HEK293 (cell line): ENCODE measurements at regions not wholly inside any gene's neighbourhood (a gene's known extent, or its start where the extent isn't known, plus 50 kb on each side); places are given as distances from the start of the nearest gene placed in this dataset.

Experiments used
- CTCF ChIA-PET: fragments of 350-600 bp; formaldehyde crosslinking; extraction: SDS; loops from one replicate; lab custom pipeline; 2021; ENCODE audit warnings: antibody characterized with exemption; lab: Yijun Ruan, JAX
- POLR2A ChIA-PET: fragments of 300-600 bp; formaldehyde crosslinking; extraction: SDS; loops from one replicate; lab custom pipeline; 2020; ENCODE audit warnings: antibody characterized with exemption, inconsistent platforms; lab: Yijun Ruan, JAX
- H3K27ac ChIP-seq: fragments of 200-500 bp; sonication (Bioruptor generic); 2 replicates; pipeline ENCODE4 v1.5.1; 2014; ENCODE audit warnings: low read depth, low read length, control low read depth, inconsistent platforms; ENCODE audit errors: extremely low read depth
- H3K36me3 ChIP-seq, 2 experiments: fragments of 200-500 bp in 1 of 2; sonication (Bioruptor generic) in 1 of 2; 1 replicate in 1 of 2; 2 replicates in 1 of 2; pipeline ENCODE4 v1.5.1; 2014 to 2017; ENCODE audit warnings: inconsistent platforms in 2 of 2, low read length in 2 of 2; ENCODE audit not compliant: control insufficient read depth in 2 of 2, insufficient read depth in 1 of 2
- H3K4me1 ChIP-seq: fragments of 200-500 bp; sonication (Bioruptor generic); 2 replicates; pipeline ENCODE4 v1.5.1; 2014; ENCODE audit warnings: mild to moderate bottlenecking, low read length, inconsistent platforms; ENCODE audit not compliant: control insufficient read depth, insufficient read depth
- H3K4me3 ChIP-seq: 2 replicates; pipeline ENCODE4 v1.5.1; 2011; ENCODE audit warnings: low read depth, mild to moderate bottlenecking, control low read depth, low read length, moderate library complexity
- H3K9me3 ChIP-seq: fragments of 200-500 bp; sonication (Bioruptor generic); 2 replicates; pipeline ENCODE4 v1.5.1; 2014; ENCODE audit warnings: low read depth, low read length, inconsistent platforms; ENCODE audit not compliant: control insufficient read depth, insufficient read depth
- KLF10 ChIP-seq: fragments of 450-650 bp; IDR thresholded peaks from 2 replicates; pipeline ENCODE4 v1.5.1; 2018; ENCODE audit warnings: missing biosample characterization, mild to moderate bottlenecking, missing genetic modification characterization
- KLF9 ChIP-seq: fragments of 450-650 bp; formaldehyde crosslinking; IDR thresholded peaks from 2 replicates; pipeline ENCODE4 v1.5.1; 2016; ENCODE audit warnings: missing biosample characterization, missing genetic modification characterization, low read depth
- MEIS1 ChIP-seq: sonication (generic); formaldehyde crosslinking; IDR thresholded peaks from 2 replicates; pipeline ENCODE4 v1.8.1; 2022; ENCODE audit warnings: missing genetic modification reagents, mild to moderate bottlenecking, borderline replicate concordance
- ZNF121 ChIP-seq: fragments of 450-650 bp; formaldehyde crosslinking; IDR thresholded peaks from 2 replicates; pipeline ENCODE4 v1.5.1; 2016; ENCODE audit warnings: missing biosample characterization, missing genetic modification characterization
- ZNF140 ChIP-seq: fragments of 450-650 bp; formaldehyde crosslinking; IDR thresholded peaks from 2 replicates; pipeline ENCODE4 v1.5.1; 2016; ENCODE audit warnings: missing biosample characterization, missing genetic modification characterization
- ZNF202 ChIP-seq: fragments of 450-650 bp; formaldehyde crosslinking; IDR thresholded peaks from 2 replicates; pipeline ENCODE4 v1.5.1; 2016; ENCODE audit warnings: missing biosample characterization, missing genetic modification characterization, borderline replicate concordance
- ZNF23 ChIP-seq: fragments of 450-650 bp; formaldehyde crosslinking; IDR thresholded peaks from 2 replicates; pipeline ENCODE4 v1.5.1; 2016; ENCODE audit warnings: missing biosample characterization, missing genetic modification characterization, borderline replicate concordance
- ZNF37A ChIP-seq: fragments of 450-650 bp; IDR thresholded peaks from 2 replicates; pipeline ENCODE4 v1.5.1; 2018; ENCODE audit warnings: missing biosample characterization, missing genetic modification characterization
- ZNF561 ChIP-seq: fragments of 450-650 bp; IDR thresholded peaks from 2 replicates; pipeline ENCODE4 v1.5.1; 2018; ENCODE audit warnings: missing biosample characterization, missing genetic modification characterization, borderline replicate concordance
- ZNF701 ChIP-seq: fragments of 450-650 bp; formaldehyde crosslinking; IDR thresholded peaks from 2 replicates; pipeline ENCODE4 v1.5.1; 2016; ENCODE audit warnings: missing biosample characterization, missing genetic modification characterization
- ZNF747 ChIP-seq: fragments of 450-650 bp; formaldehyde crosslinking; IDR thresholded peaks from 2 replicates; pipeline ENCODE4 v1.5.1; 2016; ENCODE audit warnings: missing biosample characterization, missing genetic modification characterization
- ZNF792 ChIP-seq: fragments of 450-650 bp; formaldehyde crosslinking; IDR thresholded peaks from 2 replicates; pipeline ENCODE4 v1.5.1; 2016; ENCODE audit warnings: missing biosample characterization, missing genetic modification characterization
- TF ChIP-seq, protein P1 (sequence below): fragments of 450-650 bp; formaldehyde crosslinking; IDR thresholded peaks from 2 replicates; pipeline ENCODE4 v1.5.1; 2017; ENCODE audit warnings: missing biosample characterization, missing genetic modification characterization
- TF ChIP-seq, protein P2 (sequence below): fragments of 450-650 bp; formaldehyde crosslinking; IDR thresholded peaks from 2 replicates; pipeline ENCODE4 v1.5.1; 2016; ENCODE audit warnings: missing biosample characterization, missing genetic modification characterization
- TF ChIP-seq, protein P3 (sequence below): fragments of 450-650 bp; formaldehyde crosslinking; IDR thresholded peaks from 2 replicates; pipeline ENCODE4; 2016; ENCODE audit warnings: missing biosample characterization, missing genetic modification characterization
- TF ChIP-seq, protein P4 (sequence below): fragments of 450-650 bp; formaldehyde crosslinking; IDR thresholded peaks from 2 replicates; pipeline ENCODE4 v1.5.1; 2016; ENCODE audit warnings: missing biosample characterization, missing genetic modification characterization
- TF ChIP-seq, protein P5 (sequence below): fragments of 450-650 bp; formaldehyde crosslinking; IDR thresholded peaks from 2 replicates; pipeline ENCODE4 v1.5.1; 2016; ENCODE audit warnings: missing biosample characterization, missing genetic modification characterization
- TF ChIP-seq, protein P6 (sequence below): fragments of 450-650 bp; formaldehyde crosslinking; IDR thresholded peaks from 2 replicates; pipeline ENCODE4 v1.5.1; 2016; ENCODE audit warnings: missing biosample characterization, missing genetic modification characterization
- TF ChIP-seq, protein P7 (sequence below): fragments of 450-650 bp; IDR thresholded peaks from 2 replicates; pipeline ENCODE4 v1.5.1; 2018; ENCODE audit warnings: missing biosample characterization, missing genetic modification characterization

DNA sequence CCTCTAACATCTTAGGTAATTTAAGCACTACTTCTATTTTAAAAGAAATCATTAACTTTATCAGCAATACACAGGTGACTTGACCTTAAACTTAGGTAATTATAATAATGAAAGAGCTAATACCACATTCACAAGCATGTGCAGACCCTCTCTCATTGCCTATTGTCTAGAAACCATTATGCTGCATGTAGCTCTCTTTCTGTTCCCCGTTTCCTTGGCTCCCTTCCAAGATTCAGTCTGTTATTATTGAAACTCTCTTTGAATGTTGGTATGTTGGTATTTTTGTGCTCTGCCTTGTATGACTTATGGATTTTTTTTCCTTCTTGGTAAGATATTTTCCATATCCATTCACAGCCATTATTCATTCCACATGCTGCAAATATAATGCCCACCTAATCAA is 201.2 kb downstream of the CDCA7 start:
- Histone ChIP-seq H3K4me1 (peaks cover 4% of the 10 kb centered on the region; the same call in 1 of the 2 replicates), H3K9me3 (no peaks in the 10 kb centered on the region), H3K27ac (no peak overlapping the region), H3K36me3 (no peaks in the 10 kb centered on the region), H3K4me3 (no peak overlapping the region)
- CTCF ChIA-PET, result interaction anchor here (0.6 kb wide), 1 partner anchor 27 kb away, joined by 3 read pairs; no protein-coding TSS in a partner anchor
- TF ChIP-seq ZNF202 (tag by site-specific recombination) (no peak), KLF9 (tag by site-specific recombination) (no peak)
- TF ChIP-seq, protein P1, sequence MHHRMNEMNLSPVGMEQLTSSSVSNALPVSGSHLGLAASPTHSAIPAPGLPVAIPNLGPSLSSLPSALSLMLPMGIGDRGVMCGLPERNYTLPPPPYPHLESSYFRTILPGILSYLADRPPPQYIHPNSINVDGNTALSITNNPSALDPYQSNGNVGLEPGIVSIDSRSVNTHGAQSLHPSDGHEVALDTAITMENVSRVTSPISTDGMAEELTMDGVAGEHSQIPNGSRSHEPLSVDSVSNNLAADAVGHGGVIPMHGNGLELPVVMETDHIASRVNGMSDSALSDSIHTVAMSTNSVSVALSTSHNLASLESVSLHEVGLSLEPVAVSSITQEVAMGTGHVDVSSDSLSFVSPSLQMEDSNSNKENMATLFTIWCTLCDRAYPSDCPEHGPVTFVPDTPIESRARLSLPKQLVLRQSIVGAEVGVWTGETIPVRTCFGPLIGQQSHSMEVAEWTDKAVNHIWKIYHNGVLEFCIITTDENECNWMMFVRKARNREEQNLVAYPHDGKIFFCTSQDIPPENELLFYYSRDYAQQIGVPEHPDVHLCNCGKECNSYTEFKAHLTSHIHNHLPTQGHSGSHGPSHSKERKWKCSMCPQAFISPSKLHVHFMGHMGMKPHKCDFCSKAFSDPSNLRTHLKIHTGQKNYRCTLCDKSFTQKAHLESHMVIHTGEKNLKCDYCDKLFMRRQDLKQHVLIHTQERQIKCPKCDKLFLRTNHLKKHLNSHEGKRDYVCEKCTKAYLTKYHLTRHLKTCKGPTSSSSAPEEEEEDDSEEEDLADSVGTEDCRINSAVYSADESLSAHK, result peak; percentile 44; the same call in 1 of the 2 replicates
- TF ChIP-seq, protein P2, sequence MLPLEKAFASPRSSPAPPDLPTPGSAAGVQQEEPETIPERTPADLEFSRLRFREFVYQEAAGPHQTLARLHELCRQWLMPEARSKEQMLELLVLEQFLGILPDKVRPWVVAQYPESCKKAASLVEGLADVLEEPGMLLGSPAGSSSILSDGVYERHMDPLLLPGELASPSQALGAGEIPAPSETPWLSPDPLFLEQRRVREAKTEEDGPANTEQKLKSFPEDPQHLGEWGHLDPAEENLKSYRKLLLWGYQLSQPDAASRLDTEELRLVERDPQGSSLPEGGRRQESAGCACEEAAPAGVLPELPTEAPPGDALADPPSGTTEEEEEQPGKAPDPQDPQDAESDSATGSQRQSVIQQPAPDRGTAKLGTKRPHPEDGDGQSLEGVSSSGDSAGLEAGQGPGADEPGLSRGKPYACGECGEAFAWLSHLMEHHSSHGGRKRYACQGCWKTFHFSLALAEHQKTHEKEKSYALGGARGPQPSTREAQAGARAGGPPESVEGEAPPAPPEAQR (tag by site-specific recombination), result no peak
- TF ChIP-seq, protein P3, sequence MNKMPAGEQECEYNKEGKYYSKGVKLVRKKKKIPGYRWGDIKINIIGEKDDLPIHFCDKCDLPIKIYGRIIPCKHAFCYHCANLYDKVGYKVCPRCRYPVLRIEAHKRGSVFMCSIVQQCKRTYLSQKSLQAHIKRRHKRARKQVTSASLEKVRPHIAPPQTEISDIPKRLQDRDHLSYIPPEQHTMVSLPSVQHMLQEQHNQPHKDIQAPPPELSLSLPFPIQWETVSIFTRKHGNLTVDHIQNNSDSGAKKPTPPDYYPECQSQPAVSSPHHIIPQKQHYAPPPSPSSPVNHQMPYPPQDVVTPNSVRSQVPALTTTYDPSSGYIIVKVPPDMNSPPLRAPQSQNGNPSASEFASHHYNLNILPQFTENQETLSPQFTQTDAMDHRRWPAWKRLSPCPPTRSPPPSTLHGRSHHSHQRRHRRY, result no peak
- POLR2A ChIA-PET, result no interaction called here

DNA sequence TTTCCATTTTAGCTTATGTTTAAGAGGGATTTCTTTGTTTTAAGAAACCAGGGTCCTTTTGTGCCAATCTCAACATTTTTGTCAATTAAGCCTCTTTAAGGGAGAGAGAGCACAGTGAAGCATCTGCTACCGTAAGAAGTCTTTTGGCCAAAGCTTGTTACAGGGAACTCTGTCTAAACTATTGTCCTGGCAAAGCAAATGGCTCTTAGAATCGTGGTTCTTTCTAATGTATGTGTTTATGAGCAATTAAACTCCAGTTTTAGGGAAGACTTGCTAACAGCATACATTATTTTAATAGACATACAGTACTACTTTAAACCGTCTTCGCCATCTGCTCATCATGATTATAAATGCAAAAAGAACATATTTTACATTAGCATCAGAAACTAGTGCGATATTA is 202.1 kb downstream of the CDCA7 start:
- CTCF ChIA-PET, result no interaction called here
- Histone ChIP-seq H3K9me3 (no peaks in the 10 kb centered on the region), H3K36me3 (no peaks in the 10 kb centered on the region), H3K27ac (no peak overlapping the region), H3K4me1 (peaks cover 4% of the 10 kb centered on the region; the same call in 1 of the 2 replicates)
- POLR2A ChIA-PET, result no interaction called here
- TF ChIP-seq, protein P4, sequence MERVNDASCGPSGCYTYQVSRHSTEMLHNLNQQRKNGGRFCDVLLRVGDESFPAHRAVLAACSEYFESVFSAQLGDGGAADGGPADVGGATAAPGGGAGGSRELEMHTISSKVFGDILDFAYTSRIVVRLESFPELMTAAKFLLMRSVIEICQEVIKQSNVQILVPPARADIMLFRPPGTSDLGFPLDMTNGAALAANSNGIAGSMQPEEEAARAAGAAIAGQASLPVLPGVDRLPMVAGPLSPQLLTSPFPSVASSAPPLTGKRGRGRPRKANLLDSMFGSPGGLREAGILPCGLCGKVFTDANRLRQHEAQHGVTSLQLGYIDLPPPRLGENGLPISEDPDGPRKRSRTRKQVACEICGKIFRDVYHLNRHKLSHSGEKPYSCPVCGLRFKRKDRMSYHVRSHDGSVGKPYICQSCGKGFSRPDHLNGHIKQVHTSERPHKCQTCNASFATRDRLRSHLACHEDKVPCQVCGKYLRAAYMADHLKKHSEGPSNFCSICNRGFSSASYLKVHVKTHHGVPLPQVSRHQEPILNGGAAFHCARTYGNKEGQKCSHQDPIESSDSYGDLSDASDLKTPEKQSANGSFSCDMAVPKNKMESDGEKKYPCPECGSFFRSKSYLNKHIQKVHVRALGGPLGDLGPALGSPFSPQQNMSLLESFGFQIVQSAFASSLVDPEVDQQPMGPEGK (tag by site-specific recombination), result no peak
- TF ChIP-seq ZNF792 (no peak), ZNF23 (tag by site-specific recombination) (no peak), ZNF121 (tag by site-specific recombination) (no peak), MEIS1 (no peak), ZNF701 (tag by site-specific recombination) (no peak), ZNF747 (tag by site-specific recombination) (no peak), KLF10 (tag by site-specific recombination) (no peak), ZNF140 (tag by site-specific recombination) (no peak), ZNF561 (tag by site-specific recombination) (no peak), ZNF37A (tag by site-specific recombination) (no peak)
- TF ChIP-seq, protein P5, sequence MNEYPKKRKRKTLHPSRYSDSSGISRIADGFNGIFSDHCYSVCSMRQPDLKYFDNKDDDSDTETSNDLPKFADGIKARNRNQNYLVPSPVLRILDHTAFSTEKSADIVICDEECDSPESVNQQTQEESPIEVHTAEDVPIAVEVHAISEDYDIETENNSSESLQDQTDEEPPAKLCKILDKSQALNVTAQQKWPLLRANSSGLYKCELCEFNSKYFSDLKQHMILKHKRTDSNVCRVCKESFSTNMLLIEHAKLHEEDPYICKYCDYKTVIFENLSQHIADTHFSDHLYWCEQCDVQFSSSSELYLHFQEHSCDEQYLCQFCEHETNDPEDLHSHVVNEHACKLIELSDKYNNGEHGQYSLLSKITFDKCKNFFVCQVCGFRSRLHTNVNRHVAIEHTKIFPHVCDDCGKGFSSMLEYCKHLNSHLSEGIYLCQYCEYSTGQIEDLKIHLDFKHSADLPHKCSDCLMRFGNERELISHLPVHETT (tag by site-specific recombination), result no peak
- TF ChIP-seq, protein P6, sequence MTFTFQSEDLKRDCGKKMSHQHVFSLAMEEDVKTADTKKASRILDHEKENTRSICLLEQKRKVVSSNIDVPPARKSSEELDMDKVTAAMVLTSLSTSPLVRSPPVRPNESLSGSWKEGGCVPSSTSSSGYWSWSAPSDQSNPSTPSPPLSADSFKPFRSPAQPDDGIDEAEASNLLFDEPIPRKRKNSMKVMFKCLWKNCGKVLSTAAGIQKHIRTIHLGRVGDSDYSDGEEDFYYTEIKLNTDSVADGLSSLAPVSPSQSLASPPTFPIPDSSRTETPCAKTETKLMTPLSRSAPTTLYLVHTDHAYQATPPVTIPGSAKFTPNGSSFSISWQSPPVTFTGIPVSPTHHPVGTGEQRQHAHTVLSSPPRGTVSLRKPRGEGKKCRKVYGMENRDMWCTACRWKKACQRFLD (tag by site-specific recombination), result no peak
- TF ChIP-seq, protein P7, sequence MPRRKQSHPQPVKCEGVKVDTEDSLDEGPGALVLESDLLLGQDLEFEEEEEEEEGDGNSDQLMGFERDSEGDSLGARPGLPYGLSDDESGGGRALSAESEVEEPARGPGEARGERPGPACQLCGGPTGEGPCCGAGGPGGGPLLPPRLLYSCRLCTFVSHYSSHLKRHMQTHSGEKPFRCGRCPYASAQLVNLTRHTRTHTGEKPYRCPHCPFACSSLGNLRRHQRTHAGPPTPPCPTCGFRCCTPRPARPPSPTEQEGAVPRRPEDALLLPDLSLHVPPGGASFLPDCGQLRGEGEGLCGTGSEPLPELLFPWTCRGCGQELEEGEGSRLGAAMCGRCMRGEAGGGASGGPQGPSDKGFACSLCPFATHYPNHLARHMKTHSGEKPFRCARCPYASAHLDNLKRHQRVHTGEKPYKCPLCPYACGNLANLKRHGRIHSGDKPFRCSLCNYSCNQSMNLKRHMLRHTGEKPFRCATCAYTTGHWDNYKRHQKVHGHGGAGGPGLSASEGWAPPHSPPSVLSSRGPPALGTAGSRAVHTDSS, result no peak
- TF ChIP-seq, all 188 proteins: peak for 0
- no peak overlapping the region for H3K4me3 ChIP-seq
